ENCODE measurements at regions not wholly inside any gene's neighbourhood (a gene's known extent, or its start where the extent isn't known, plus 50 kb on each side); places are given as distances from the start of the nearest gene placed in this dataset.

DNA sequence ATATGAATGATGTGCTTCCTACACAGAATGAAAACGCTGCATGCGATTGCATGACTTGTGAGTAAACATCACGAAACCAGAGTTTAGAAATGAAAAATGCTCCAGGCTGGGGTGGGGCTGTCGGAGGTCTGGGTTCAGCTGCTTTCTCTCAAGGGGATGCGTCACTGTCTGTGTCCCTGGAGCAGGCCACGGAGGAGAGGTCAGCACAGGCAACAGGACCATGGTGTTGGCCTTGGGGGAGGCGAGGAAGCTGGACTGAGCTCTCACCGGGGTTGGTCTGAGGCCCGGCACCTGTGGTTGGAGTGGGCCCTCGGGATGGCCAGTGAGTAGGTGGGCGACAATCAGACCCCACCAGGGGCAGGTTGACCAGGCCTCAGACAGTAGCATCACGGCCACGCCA is 89.0 kb upstream of the TMEM18 start:
- in situ Hi-C loops (cut with HindIII; ENCODE audit: low pct_unique_long_range_greater_than_20kb, low sequenced_read_pairs): no loop called here
- no TSS peak for BruUV-seq (replicated peaks)
- Histone ChIP-seq H3K4me1 (ENCODE audit: control insufficient read depth, insufficient read depth, low read length) (no peaks in the 10 kb centered on the region), H3K36me3 (ENCODE audit: control insufficient read depth, insufficient read depth, low read length) (no peaks in the 10 kb centered on the region), H3K27me3 (ENCODE audit: control insufficient read depth, insufficient read depth, low read length) (no peaks in the 10 kb centered on the region), H3K4me3 (ENCODE audit: low read depth in 2 of 2, low read length in 2 of 2) (no peak overlapping the region), H3K27ac (ENCODE audit: low read length) (no peak overlapping the region), H3K9me3 (ENCODE audit: control insufficient read depth, insufficient read depth, low read depth, low read length) (no peaks in the 10 kb centered on the region)
- no peak for ATAC-seq
- CTCF ChIA-PET: no interaction called here
- DNase-seq (ENCODE audit: low read depth, low spot score): no peak
- POLR2A ChIA-PET: no interaction called here
- TF ChIP-seq SIN3A (IDR thresholded peaks at IDR 0.05; ENCODE audit: borderline replicate concordance, insufficient read depth, low read depth, low read length): no peak
- TF ChIP-seq POLR2AphosphoS5 (IDR thresholded peaks at IDR 0.05; ENCODE audit: low read depth, low read length): no peak
- TF ChIP-seq, protein P1, sequence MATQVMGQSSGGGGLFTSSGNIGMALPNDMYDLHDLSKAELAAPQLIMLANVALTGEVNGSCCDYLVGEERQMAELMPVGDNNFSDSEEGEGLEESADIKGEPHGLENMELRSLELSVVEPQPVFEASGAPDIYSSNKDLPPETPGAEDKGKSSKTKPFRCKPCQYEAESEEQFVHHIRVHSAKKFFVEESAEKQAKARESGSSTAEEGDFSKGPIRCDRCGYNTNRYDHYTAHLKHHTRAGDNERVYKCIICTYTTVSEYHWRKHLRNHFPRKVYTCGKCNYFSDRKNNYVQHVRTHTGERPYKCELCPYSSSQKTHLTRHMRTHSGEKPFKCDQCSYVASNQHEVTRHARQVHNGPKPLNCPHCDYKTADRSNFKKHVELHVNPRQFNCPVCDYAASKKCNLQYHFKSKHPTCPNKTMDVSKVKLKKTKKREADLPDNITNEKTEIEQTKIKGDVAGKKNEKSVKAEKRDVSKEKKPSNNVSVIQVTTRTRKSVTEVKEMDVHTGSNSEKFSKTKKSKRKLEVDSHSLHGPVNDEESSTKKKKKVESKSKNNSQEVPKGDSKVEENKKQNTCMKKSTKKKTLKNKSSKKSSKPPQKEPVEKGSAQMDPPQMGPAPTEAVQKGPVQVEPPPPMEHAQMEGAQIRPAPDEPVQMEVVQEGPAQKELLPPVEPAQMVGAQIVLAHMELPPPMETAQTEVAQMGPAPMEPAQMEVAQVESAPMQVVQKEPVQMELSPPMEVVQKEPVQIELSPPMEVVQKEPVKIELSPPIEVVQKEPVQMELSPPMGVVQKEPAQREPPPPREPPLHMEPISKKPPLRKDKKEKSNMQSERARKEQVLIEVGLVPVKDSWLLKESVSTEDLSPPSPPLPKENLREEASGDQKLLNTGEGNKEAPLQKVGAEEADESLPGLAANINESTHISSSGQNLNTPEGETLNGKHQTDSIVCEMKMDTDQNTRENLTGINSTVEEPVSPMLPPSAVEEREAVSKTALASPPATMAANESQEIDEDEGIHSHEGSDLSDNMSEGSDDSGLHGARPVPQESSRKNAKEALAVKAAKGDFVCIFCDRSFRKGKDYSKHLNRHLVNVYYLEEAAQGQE (IDR thresholded peaks at IDR 0.05; ENCODE audit: insufficient read depth in 1 of 2, low read depth in 2 of 2, low read length in 1 of 2): no peak
- TF ChIP-seq, protein P2, sequence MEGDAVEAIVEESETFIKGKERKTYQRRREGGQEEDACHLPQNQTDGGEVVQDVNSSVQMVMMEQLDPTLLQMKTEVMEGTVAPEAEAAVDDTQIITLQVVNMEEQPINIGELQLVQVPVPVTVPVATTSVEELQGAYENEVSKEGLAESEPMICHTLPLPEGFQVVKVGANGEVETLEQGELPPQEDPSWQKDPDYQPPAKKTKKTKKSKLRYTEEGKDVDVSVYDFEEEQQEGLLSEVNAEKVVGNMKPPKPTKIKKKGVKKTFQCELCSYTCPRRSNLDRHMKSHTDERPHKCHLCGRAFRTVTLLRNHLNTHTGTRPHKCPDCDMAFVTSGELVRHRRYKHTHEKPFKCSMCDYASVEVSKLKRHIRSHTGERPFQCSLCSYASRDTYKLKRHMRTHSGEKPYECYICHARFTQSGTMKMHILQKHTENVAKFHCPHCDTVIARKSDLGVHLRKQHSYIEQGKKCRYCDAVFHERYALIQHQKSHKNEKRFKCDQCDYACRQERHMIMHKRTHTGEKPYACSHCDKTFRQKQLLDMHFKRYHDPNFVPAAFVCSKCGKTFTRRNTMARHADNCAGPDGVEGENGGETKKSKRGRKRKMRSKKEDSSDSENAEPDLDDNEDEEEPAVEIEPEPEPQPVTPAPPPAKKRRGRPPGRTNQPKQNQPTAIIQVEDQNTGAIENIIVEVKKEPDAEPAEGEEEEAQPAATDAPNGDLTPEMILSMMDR (IDR thresholded peaks at IDR 0.05): no peak
- TF ChIP-seq TCF7L2 (IDR thresholded peaks at IDR 0.05; ENCODE audit: low read depth, low read length): no peak
- intact Hi-C loops (cut with micrococcal nuclease; ENCODE audit: unreplicated experiment): no loop called here

DNA sequence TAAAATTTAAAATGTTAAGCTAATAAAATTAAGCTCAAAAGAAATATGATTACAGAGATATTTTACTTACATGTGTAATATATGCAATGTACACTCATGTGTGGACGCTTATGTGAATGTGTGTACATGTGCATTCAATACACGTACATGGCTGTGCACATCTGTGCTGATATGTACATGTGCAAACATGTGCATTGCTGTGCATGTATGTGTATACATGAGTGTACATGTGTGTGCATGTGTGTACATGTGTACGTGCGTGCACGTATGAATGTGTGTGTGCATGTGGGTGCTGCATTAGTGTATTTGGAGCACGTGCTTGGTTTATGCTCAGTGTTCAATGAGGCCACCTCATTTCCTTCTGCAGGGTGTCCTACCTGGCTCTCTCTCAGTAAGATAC is 88.2 kb upstream of the TMEM18 start:
- ATAC-seq (no peak), DNase-seq (ENCODE audit: low read depth, low spot score) (no peak)
- TF ChIP-seq SIN3A (IDR thresholded peaks at IDR 0.05; ENCODE audit: borderline replicate concordance, insufficient read depth, low read depth, low read length): no peak
- TF ChIP-seq, protein P2 (IDR thresholded peaks at IDR 0.05): no peak
- TF ChIP-seq, protein P1 (IDR thresholded peaks at IDR 0.05; ENCODE audit: insufficient read depth in 1 of 2, low read depth in 2 of 2, low read length in 1 of 2): no peak
- TF ChIP-seq POLR2AphosphoS5 (IDR thresholded peaks at IDR 0.05; ENCODE audit: low read depth, low read length): no peak
- no peak for TF ChIP-seq TCF7L2 (IDR thresholded peaks at IDR 0.05; ENCODE audit: low read depth, low read length)
- Histone ChIP-seq H3K27ac (ENCODE audit: low read length) (no peak overlapping the region), H3K4me3 (ENCODE audit: low read depth in 2 of 2, low read length in 2 of 2) (no peak overlapping the region), H3K4me1 (ENCODE audit: control insufficient read depth, insufficient read depth, low read length) (no peaks in the 10 kb centered on the region), H3K36me3 (ENCODE audit: control insufficient read depth, insufficient read depth, low read length) (no peaks in the 10 kb centered on the region), H3K27me3 (ENCODE audit: control insufficient read depth, insufficient read depth, low read length) (no peaks in the 10 kb centered on the region), H3K9me3 (ENCODE audit: control insufficient read depth, insufficient read depth, low read depth, low read length) (no peaks in the 10 kb centered on the region)
- POLR2A ChIA-PET: no interaction called here
- no TSS peak for BruUV-seq (replicated peaks)
- in situ Hi-C loops (cut with HindIII; ENCODE audit: low pct_unique_long_range_greater_than_20kb, low sequenced_read_pairs) (no loop called here), intact Hi-C loops (cut with micrococcal nuclease; ENCODE audit: unreplicated experiment) (no loop called here)
- CTCF ChIA-PET: no interaction called here
